Fibroblast of skin of scalp (primary cell): ENCODE measurements at regions not wholly inside any gene's neighbourhood (a gene's known extent, or its start where the extent isn't known, plus 50 kb on each side); places are given as distances from the start of the nearest gene placed in this dataset.
"Not testable (repeated sequence)": the region's sequence is repeated elsewhere in the genome, so short reads cannot be mapped to it uniquely, and the experiment has no call there.

ENCODE experiments used
- DNase-seq: peaks from one replicate; pipeline ENCODE4 v3.0.0-alpha.2; 2013

- DNase-seq = not testable (repeated sequence)
Observed at GRCh38 chr10:130518921-130519320, 382.7 kb downstream of the GLRX3 start.

- DNase-seq = no peak
Observed at GRCh38 chr10:130519791-130520190, 383.6 kb downstream of the GLRX3 start.

- no peak for DNase-seq
Observed at GRCh38 chr10:130531312-130531711, 395.1 kb downstream of the GLRX3 start.

GRCh38 chr10:130541090-130541489, 404.9 kb downstream of the GLRX3 start:
- DNase-seq = no peak

- DNase-seq = no peak
Observed at GRCh38 chr10:130542761-130543160, 406.6 kb downstream of the GLRX3 start.

- no peak for DNase-seq
Observed at GRCh38 chr10:130543794-130544193, 407.6 kb downstream of the GLRX3 start.

GRCh38 chr10:130545122-130545521, 408.9 kb downstream of the GLRX3 start:
- no peak for DNase-seq

- no peak for DNase-seq
Observed at GRCh38 chr10:130545697-130546096, 409.5 kb downstream of the GLRX3 start.

GRCh38 chr10:130546841-130547240, 410.6 kb downstream of the GLRX3 start:
- DNase-seq = no peak

GRCh38 chr10:130547368-130547767, 411.2 kb downstream of the GLRX3 start:
- no peak for DNase-seq

- DNase-seq = no peak
Observed at GRCh38 chr10:130550952-130551674, 414.9 kb downstream of the GLRX3 start.

- DNase-seq = no peak
Observed at GRCh38 chr10:130551676-130552075, 415.5 kb downstream of the GLRX3 start.

- no peak for DNase-seq
Observed at GRCh38 chr10:130553826-130554225, 417.6 kb downstream of the GLRX3 start.

- DNase-seq = no peak
Observed at GRCh38 chr10:130554701-130555410, 418.7 kb downstream of the GLRX3 start.

GRCh38 chr10:130555411-130555750, 419.2 kb downstream of the GLRX3 start:
- DNase-seq = no peak

GRCh38 chr10:130557181-130557845, 421.1 kb downstream of the GLRX3 start:
- no peak for DNase-seq

GRCh38 chr10:130558746-130559546, 422.8 kb downstream of the GLRX3 start:
- no peak for DNase-seq

GRCh38 chr10:130559547-130559880, 423.3 kb downstream of the GLRX3 start:
- no peak for DNase-seq

- no peak for DNase-seq
Observed at GRCh38 chr10:130560116-130560515, 423.9 kb downstream of the GLRX3 start.

GRCh38 chr10:130560573-130560972, 424.4 kb downstream of the GLRX3 start:
- DNase-seq = no peak

GRCh38 chr10:130561681-130562080, 425.5 kb downstream of the GLRX3 start:
- DNase-seq = no peak

GRCh38 chr10:130567011-130567410, 430.8 kb downstream of the GLRX3 start:
- DNase-seq = no peak

- DNase-seq = no peak
Observed at GRCh38 chr10:130567436-130567835, 431.2 kb downstream of the GLRX3 start.
